Dendritic cell treated with granulocyte-macrophage colony-stimulating factor and Interleukin-4, amounts not matched to agents 40 ng/mL and 50 ng/mL, for 4 days (primary cell): ENCODE measurements at regions not wholly inside any gene's neighbourhood (a gene's known extent, or its start where the extent isn't known, plus 50 kb on each side); places are given as distances from the start of the nearest gene placed in this dataset.
"Not testable (repeated sequence)": the region's sequence is repeated elsewhere in the genome, so short reads cannot be mapped to it uniquely, and the experiment has no call there.

Experiments
- H3K27ac Mint-ChIP-seq: one replicate; pipeline ENCODE4 v1.8.0; 2022; ENCODE audit warnings: mild to moderate bottlenecking, mixed read lengths
- H3K27me3 Mint-ChIP-seq: one replicate; pipeline ENCODE4 v1.8.0; 2022; ENCODE audit warnings: mild to moderate bottlenecking, mixed read lengths
- H3K36me3 Mint-ChIP-seq: one replicate; pipeline ENCODE4 v1.8.0; 2022; ENCODE audit warnings: low read depth, mixed read lengths
- H3K4me1 Mint-ChIP-seq: one replicate; pipeline ENCODE4 v1.8.0; 2022; ENCODE audit warnings: low read depth, mixed read lengths
- H3K4me3 Mint-ChIP-seq: one replicate; pipeline ENCODE4 v1.8.0; 2022; ENCODE audit warnings: mild to moderate bottlenecking, moderate library complexity, mixed read lengths
- H3K9me3 Mint-ChIP-seq: one replicate; pipeline ENCODE4 v1.8.0; 2022; ENCODE audit warnings: mixed read lengths
- intact Hi-C: fragments of 100-400 bp; cut with micrococcal nuclease; formaldehyde crosslinking; loops from one replicate; pipeline ENCODE4 v1.15.0; 2022

DNA sequence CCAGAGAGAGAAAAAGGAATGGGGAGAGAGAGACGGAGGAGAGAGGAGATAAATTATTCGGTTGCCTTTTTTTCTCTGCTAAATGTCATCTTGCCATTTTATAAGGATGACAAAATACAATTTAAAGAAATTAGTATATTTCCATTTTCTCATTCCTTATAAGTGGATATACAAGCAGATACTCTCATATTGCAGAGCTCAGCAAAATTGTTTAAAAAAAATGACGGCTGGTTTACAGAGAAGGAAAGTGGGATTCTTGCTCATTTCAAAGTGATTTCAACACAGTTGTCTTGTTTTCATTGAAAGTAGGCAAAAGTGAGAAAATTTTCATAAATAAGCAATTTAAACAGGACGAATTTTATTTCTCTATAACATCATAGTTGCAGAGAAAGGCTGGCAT is 641.9 kb upstream of the CDH6 start:
- H3K27ac Mint-ChIP-seq = no peak overlapping the region

DNA sequence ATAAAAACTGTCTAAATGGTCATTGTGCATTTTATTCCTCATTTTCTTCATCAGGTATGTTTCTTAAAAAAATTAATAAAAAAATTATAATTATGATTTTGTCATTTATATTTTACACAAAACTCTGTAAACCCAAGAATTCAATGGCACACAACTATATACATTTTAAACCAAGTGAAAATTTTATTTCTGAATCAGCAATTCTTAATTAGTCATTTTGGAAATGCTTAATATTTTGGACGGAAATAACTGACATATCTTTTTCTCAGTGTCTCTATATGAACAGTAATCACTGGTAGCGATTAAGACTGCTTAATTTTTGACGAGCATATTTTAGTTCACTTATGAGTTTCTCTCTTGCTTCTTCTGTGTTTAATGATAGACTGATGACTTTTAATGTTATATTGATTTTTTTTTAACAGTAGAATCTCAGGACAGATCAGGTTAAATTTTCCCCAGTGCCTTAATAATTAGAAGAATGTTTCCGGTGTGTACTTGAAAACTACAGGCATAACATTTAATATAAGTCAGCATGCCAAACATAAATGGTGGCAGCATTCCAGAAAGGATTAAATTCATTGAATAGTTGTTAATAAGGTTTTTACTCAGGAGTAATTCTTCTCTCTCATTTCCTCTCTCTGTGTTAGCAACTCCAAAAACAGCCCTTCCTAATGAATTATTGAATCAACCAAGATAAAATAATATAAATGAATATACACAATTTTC is 644.7 kb upstream of the CDH6 start:
- intact Hi-C loops = no loop called here
- Mint-ChIP-seq H3K27me3 (no peaks in the 10 kb centered on the region), H3K4me3 (no peak overlapping the region), H3K36me3 (no peaks in the 10 kb centered on the region), H3K4me1 (no peaks in the 10 kb centered on the region), H3K27ac (no peak overlapping the region), H3K9me3 (no peaks in the 10 kb centered on the region)

More for the DNA sequence above, 641.9 kb upstream of the CDH6 start:
- H3K27me3 Mint-ChIP-seq = no peaks in the 10 kb centered on the region
- no peaks in the 10 kb centered on the region for H3K36me3 Mint-ChIP-seq
- no peak overlapping the region for H3K4me3 Mint-ChIP-seq
- intact Hi-C loops = no loop called here
- H3K4me1 Mint-ChIP-seq = no peaks in the 10 kb centered on the region
- H3K9me3 Mint-ChIP-seq = no peaks in the 10 kb centered on the region

DNA sequence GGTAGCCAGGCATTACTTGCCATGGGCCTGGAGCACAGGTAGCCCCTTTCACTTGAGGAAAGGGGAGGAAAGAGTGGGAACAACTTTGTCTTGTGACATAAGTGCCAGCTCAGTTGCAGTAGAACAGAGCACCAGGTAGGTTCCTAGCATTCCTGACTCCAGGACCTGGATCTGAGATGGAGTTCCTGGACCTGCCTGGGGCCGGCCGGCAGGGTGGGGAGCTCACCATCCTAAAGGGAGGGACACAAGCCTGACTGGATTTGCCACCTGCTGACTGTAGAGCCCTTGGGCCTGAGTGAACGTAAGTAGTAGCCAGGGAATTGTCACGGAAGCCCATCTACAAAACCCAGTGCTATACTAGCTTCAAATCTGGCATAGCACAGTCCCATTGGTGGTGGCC is 653.3 kb upstream of the CDH6 start:
- intact Hi-C loops = no loop called here
- Mint-ChIP-seq H3K36me3 (no peaks in the 10 kb centered on the region), H3K27me3 (no peaks in the 10 kb centered on the region), H3K4me1 (no peaks in the 10 kb centered on the region), H3K27ac (no peak overlapping the region), H3K4me3 (no peak overlapping the region), H3K9me3 (peaks cover 52% of the 10 kb centered on the region)

DNA sequence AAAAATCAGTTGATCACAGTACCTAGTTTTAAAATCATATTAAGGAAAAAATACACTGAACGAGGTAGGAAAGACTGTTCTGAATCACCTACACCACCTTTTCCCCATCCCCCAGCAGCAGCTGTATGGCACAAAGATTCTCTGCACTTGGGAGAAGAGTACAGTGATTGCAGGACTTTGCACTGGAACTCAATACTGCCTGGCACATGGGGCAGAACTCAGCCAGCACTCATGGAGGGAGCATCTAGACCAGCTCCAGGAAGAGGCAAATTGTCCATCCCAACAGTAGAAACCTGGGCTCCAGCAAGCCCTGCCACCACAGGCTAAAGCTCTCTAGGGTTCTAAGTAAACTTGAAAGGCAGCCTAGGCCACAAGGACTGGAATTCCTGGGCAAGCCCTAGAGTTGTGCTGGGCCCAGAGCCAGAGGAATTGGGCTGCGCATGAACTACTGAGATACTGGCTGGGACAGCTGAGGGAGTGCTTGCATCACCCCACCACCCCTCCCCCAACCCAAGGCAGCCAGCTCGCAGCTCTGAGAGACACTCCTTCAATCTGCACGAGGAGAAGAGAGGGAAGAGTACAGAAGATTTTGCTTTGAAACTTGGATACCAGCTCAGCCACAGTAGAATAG is 654.4 kb upstream of the CDH6 start:
- H3K4me3 Mint-ChIP-seq = no peak overlapping the region
- no peaks in the 10 kb centered on the region for H3K27me3 Mint-ChIP-seq
- no peaks in the 10 kb centered on the region for H3K36me3 Mint-ChIP-seq
- H3K4me1 Mint-ChIP-seq = no peaks in the 10 kb centered on the region
- peaks cover 61% of the 10 kb centered on the region for H3K9me3 Mint-ChIP-seq
- no peak overlapping the region for H3K27ac Mint-ChIP-seq
- intact Hi-C loops = no loop called here

DNA sequence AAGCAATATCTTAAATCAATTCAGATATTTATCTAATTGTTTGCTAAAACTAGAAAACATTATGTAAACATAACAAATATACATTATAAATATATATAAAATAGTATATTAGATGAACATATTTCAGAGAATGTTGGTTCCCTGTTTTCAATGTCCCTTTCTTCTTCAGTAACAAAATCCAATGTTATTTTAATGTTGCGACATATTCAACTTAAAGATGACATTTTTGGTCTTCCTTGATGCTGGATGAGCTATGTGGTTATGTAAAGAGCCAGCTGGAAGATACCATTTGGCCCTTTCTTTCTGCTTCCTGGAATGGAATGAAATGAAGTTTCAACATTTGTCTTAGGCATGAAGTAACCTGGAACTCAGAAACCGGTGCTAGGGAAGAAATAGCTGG is 668.1 kb upstream of the CDH6 start:
- intact Hi-C loops = no loop called here
- no peaks in the 10 kb centered on the region for H3K9me3 Mint-ChIP-seq
- H3K4me1 Mint-ChIP-seq = no peaks in the 10 kb centered on the region
- no peaks in the 10 kb centered on the region for H3K27me3 Mint-ChIP-seq
- H3K27ac Mint-ChIP-seq = no peak overlapping the region
- H3K36me3 Mint-ChIP-seq = no peaks in the 10 kb centered on the region
- H3K4me3 Mint-ChIP-seq = no peak overlapping the region

DNA sequence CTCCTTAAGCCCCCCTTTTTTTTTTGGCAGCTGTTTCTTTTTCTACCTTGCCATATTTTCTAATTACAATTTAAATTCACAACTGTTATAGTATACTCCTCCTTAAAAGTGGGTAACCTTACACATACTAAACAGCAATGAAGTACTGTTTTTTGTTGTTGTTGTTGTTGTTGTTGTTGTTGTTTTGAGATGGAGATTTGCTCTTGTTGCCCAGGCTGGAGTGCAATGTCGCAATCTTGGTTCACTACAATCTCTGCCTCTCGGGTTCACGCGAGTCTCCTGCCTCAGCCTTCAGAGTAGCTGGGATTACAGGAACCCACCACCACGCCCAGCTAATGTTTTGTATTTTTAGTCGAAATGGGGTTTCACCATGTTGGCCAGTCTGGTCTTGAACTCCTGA is 669.1 kb upstream of the CDH6 start:
- no peaks in the 10 kb centered on the region for H3K4me1 Mint-ChIP-seq
- intact Hi-C loops = no loop called here
- no peaks in the 10 kb centered on the region for H3K9me3 Mint-ChIP-seq
- H3K36me3 Mint-ChIP-seq = no peaks in the 10 kb centered on the region
- H3K4me3 Mint-ChIP-seq = no peak overlapping the region
- H3K27ac Mint-ChIP-seq = no peak overlapping the region
- H3K27me3 Mint-ChIP-seq = no peaks in the 10 kb centered on the region

DNA sequence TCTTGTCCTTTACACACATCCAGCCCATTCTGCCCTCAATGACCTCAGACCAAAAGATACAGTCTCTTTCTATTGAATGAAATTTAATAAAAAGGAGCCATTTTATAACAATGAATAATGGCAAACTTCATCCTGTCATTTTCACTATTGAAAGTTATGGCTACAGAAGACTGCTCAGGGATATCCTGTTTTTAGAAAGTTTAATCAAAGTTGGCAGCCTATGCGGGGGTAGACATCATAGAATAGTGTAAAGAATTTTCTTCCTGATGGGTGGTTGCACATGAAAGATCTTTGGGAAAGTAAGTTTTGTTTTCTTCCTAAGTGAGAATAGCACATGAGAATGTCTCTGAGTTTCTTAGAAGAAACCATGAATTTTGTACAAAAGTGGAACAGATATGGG is 670.4 kb upstream of the CDH6 start:
- Mint-ChIP-seq H3K36me3 (no peaks in the 10 kb centered on the region), H3K27me3 (no peaks in the 10 kb centered on the region), H3K4me3 (no peak overlapping the region), H3K27ac (no peak overlapping the region), H3K4me1 (no peaks in the 10 kb centered on the region), H3K9me3 (peaks cover 9% of the 10 kb centered on the region)
- intact Hi-C loops = no loop called here

DNA sequence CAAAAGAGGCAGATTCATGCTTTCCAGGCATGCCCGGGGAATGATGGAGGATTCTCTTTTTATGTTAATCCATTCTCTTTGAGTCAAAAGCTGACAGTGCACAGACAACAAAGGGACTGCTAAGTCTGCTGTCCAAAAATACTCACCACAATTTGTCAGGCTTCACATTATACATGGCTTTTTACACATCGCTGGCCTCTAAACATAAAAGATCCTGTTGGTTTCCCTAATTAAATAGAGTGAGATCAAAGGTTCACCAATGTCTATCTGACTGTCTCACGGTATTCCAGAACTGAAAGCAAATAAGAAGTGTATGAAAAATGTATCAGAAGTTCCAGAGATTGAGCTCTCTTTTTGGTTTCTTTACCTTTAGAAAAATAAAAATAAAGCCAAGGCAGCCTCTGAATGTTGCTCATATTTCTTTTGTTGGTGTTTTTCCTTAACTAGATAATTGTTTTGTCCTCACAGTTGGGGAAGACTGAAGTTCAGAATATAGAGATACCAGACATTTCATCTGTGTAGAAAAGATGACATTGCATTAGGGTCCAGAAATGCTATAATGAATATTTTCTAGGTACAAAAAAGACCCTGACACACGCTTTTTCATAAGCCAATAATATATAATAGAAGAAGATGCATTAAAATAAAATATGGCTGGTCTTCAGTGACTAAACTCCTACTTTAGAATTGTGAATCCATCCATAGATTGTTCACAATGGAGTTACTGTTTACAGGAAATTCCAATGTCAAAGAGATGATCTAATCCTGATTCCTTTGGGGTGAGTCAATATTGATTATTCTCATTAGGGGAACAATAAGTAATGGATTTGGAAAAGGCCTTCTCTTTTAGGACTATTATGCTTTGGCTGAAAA is 688.2 kb upstream of the CDH6 start:
- Mint-ChIP-seq H3K4me1 (no peaks in the 10 kb centered on the region), H3K27me3 (no peaks in the 10 kb centered on the region), H3K9me3 (peaks cover 21% of the 10 kb centered on the region), H3K27ac (no peak overlapping the region), H3K4me3 (no peak overlapping the region), H3K36me3 (no peaks in the 10 kb centered on the region)
- intact Hi-C loops = no loop called here

DNA sequence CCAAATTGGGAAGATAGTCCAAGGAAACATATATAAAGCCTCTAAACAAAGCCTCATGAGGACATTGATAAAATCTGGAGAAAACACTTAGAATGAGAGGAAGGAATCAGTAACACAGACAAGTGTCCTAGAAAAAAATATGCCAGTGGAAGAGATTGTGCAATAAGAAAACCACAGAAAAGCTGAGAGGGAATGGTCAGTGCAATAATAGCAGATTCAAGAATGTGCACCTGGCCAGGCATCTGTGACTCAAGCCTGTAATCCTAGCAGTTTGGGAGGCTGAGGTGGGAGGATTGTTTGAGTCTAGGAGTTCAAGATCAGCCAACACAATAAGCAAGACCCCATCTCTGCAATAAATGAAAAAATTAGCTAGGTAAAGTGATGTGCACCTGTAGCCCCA is 691.2 kb upstream of the CDH6 start:
- no peaks in the 10 kb centered on the region for H3K27me3 Mint-ChIP-seq
- H3K4me1 Mint-ChIP-seq = no peaks in the 10 kb centered on the region
- peaks cover 6% of the 10 kb centered on the region for H3K9me3 Mint-ChIP-seq
- H3K4me3 Mint-ChIP-seq = no peak overlapping the region
- H3K27ac Mint-ChIP-seq = no peak overlapping the region
- no peaks in the 10 kb centered on the region for H3K36me3 Mint-ChIP-seq
- intact Hi-C loops = no loop called here

DNA sequence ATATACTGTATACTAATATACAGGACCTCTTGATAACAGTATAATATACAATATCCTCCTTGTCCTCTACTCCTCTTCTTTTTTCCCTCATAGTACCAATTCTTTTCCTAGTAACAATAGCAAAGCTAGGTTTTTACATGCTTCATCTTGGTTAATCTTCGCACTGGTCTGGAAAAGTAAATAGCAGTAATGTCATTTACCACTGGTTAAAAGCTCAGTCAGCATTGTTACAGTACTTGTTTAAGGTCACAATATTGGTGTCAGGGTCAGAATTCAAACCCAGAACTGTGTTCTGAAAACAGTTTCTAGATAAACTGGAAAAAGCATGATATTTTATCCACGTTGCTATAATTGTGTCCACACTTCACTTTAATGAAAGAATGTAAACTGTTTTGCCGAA is 692.4 kb upstream of the CDH6 start:
- Mint-ChIP-seq H3K4me1 (no peaks in the 10 kb centered on the region), H3K9me3 (peaks cover 18% of the 10 kb centered on the region), H3K27ac (no peak overlapping the region), H3K36me3 (no peaks in the 10 kb centered on the region), H3K4me3 (no peak overlapping the region), H3K27me3 (no peaks in the 10 kb centered on the region)
- intact Hi-C loops = no loop called here

DNA sequence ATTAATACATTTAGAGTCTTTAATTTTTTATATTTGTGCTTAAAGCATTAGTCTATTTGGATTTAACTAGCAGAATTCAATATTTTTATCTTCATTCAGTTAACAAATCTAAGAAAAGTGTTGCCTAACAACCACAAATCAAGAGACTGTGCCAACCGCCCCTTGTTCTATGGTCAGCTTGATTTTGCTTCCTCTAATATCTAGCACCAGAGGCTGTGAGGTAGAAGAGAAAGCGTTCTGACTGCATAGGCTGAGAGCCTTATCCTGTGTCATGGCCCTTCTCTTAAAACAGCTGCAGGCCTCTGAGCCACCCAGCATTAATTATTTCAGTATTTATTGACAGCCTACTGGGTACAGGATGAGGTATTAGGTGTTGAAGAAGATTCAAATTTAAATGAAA is 693.0 kb upstream of the CDH6 start:
- H3K4me3 Mint-ChIP-seq = no peak overlapping the region
- H3K36me3 Mint-ChIP-seq = no peaks in the 10 kb centered on the region
- intact Hi-C loops = no loop called here
- no peaks in the 10 kb centered on the region for H3K4me1 Mint-ChIP-seq
- no peaks in the 10 kb centered on the region for H3K27me3 Mint-ChIP-seq
- peaks cover 20% of the 10 kb centered on the region for H3K9me3 Mint-ChIP-seq
- H3K27ac Mint-ChIP-seq = no peak overlapping the region

DNA sequence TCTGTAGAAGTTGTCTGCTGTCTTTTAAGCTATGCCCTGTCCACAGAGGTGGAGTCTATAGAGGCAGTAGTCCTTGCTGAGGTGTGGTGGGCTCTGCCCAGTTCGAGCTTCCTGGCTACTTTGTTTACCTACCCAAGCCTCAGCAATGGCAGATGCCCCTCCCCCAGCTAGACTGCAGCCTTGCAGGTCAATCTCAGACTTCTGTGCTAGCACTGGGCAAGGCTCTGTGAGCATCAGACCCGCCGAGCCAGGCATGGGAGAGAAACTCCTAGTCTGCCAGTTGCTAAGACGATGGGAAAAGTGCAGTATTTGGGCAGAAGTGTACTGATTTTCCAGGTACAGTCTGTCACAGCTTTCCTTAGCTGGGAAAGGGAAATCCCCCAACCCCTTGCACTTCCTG is 694.1 kb upstream of the CDH6 start:
- H3K4me1 Mint-ChIP-seq = no peaks in the 10 kb centered on the region
- H3K9me3 Mint-ChIP-seq = peaks cover 20% of the 10 kb centered on the region
- intact Hi-C loops = no loop called here
- no peaks in the 10 kb centered on the region for H3K36me3 Mint-ChIP-seq
- no peaks in the 10 kb centered on the region for H3K27me3 Mint-ChIP-seq
- H3K27ac Mint-ChIP-seq = no peak overlapping the region
- no peak overlapping the region for H3K4me3 Mint-ChIP-seq

DNA sequence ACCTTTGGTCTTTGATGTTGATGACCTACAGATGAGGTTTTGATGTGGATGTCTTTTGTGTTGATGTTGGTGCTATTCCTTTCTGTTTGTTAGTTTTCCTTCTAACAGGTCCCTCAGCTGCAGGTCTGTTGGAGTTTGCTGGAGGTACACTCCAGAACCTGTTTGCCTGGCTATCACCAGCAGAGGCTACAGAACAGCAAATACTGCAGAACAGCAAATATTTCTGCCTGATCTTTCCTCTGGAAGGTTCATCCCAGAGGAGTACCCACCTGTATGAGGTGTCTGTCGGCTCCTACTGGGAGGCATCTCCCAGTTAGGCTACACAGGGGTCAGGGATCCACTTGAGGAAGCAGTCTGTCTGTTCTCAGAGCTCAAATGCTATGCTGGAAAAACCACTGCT is 694.5 kb upstream of the CDH6 start:
- H3K27ac Mint-ChIP-seq = no peak overlapping the region

DNA sequence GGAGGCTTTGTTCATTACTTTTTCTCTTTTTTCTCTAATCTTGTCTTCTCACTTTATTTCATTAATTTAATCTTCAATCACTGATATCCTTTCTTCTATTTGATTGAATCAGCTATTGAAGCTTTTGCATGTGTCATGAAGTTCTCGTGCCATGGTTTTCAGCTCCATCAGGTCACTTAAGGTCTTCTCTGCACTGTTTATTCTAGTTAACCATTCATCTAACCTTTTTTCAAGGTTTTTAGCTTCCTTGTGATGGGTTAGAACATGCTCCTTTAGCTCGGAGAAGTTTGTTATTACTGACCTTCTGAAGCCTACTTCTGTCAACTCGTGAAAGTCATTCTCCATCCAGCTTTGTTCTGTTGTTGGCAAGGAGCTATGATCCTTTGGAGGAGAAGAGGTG is 695.0 kb upstream of the CDH6 start:
- peaks cover 20% of the 10 kb centered on the region for H3K9me3 Mint-ChIP-seq
- H3K4me3 Mint-ChIP-seq, H3K4me1 Mint-ChIP-seq, intact Hi-C loops, H3K27me3 Mint-ChIP-seq, H3K36me3 Mint-ChIP-seq, H3K27ac Mint-ChIP-seq: not testable (repeated sequence)

More for the DNA sequence above, 694.5 kb upstream of the CDH6 start:
- no peaks in the 10 kb centered on the region for H3K4me1 Mint-ChIP-seq
- no peak overlapping the region for H3K4me3 Mint-ChIP-seq
- H3K27me3 Mint-ChIP-seq = no peaks in the 10 kb centered on the region
- no peaks in the 10 kb centered on the region for H3K36me3 Mint-ChIP-seq
- intact Hi-C loops = no loop called here
- peaks cover 20% of the 10 kb centered on the region for H3K9me3 Mint-ChIP-seq
